MM.1S (cell line): ENCODE measurements at regions not wholly inside any gene's neighbourhood (a gene's known extent, or its start where the extent isn't known, plus 50 kb on each side); places are given as distances from the start of the nearest gene placed in this dataset.

Experiments
- DNase-seq: peaks from one replicate; pipeline ENCODE4 v3.0.0-alpha.2; 2015
- H2AFZ ChIP-seq: fragments of 300-600 bp; sonication (generic); 2 replicates; pipeline ENCODE4 v1.6.0; 2016; ENCODE audit warnings: antibody characterized with exemption, low read length
- H3F3A ChIP-seq: fragments of 300-600 bp; sonication (generic); 2 replicates; pipeline ENCODE4 v1.6.1; 2016; ENCODE audit warnings: mild to moderate bottlenecking, antibody characterized with exemption, low read length, moderate library complexity, mixed read lengths; ENCODE audit not compliant: insufficient read depth
- H3K27ac ChIP-seq: fragments of 300-600 bp; sonication (generic); 2 replicates; pipeline ENCODE4 v1.5.1; 2016; ENCODE audit warnings: mild to moderate bottlenecking, low read length
- H3K27me3 ChIP-seq: fragments of 300-600 bp; sonication (generic); replicated peaks from 2 replicates; pipeline ENCODE4 v1.6.0; 2016; ENCODE audit warnings: low read length; ENCODE audit not compliant: insufficient read depth
- H3K36me3 ChIP-seq: fragments of 300-600 bp; sonication (generic); replicated peaks from 2 replicates; pipeline ENCODE4 v1.6.1; 2016; ENCODE audit warnings: mild to moderate bottlenecking, low read length, mixed read lengths; ENCODE audit not compliant: insufficient read depth
- H3K4me1 ChIP-seq: fragments of 300-600 bp; sonication (generic); 2 replicates; pipeline ENCODE4 v1.6.1; 2016; ENCODE audit warnings: low read length, mixed read lengths
- H3K4me2 ChIP-seq: fragments of 300-600 bp; sonication (generic); 2 replicates; pipeline ENCODE4 v1.6.0; 2016; ENCODE audit warnings: low read depth, low read length
- H3K4me3 ChIP-seq: fragments of 300-600 bp; sonication (generic); 2 replicates; pipeline ENCODE4 v1.5.1; 2016; ENCODE audit warnings: low read length, mixed read lengths
- H3K79me2 ChIP-seq: fragments of 300-600 bp; sonication (generic); 2 replicates; pipeline ENCODE4 v1.6.1; 2016; ENCODE audit warnings: mixed run types, low read length, mixed read lengths
- H3K9ac ChIP-seq: fragments of 300-600 bp; sonication (generic); 2 replicates; pipeline ENCODE4 v1.6.1; 2016; ENCODE audit warnings: low read length, mixed read lengths
- H3K9me2 ChIP-seq: fragments of 300-600 bp; sonication (generic); replicated peaks from 2 replicates; pipeline ENCODE4 v1.6.1; 2016; ENCODE audit warnings: mild to moderate bottlenecking, low read length, mixed read lengths; ENCODE audit not compliant: insufficient read depth
- H3K9me3 ChIP-seq: fragments of 300-600 bp; sonication (generic); replicated peaks from 2 replicates; pipeline ENCODE4 v1.6.1; 2016; ENCODE audit warnings: mild to moderate bottlenecking, low read length, mixed read lengths; ENCODE audit not compliant: insufficient read depth
- H4K20me1 ChIP-seq: fragments of 300-600 bp; sonication (generic); 2 replicates; pipeline ENCODE4 v1.6.1; 2016; ENCODE audit warnings: mild to moderate bottlenecking, low read length, moderate library complexity, mixed read lengths; ENCODE audit not compliant: insufficient read depth
- EZH2 ChIP-seq: fragments of 300-600 bp; sonication (generic); optimal IDR thresholded peaks from 2 replicates; pipeline ENCODE3; 2017; ENCODE audit warnings: low read depth, mild to moderate bottlenecking, antibody characterized with exemption, low read length, mixed read lengths
- EZH2phosphoT487 ChIP-seq: fragments of 300-600 bp; sonication (generic); IDR thresholded peaks from 2 replicates; pipeline ENCODE4 v1.6.1; 2018; ENCODE audit warnings: antibody characterized with exemption, low read length
- TF ChIP-seq, protein P1 (sequence below): fragments of 300-600 bp; sonication (generic); IDR thresholded peaks from 2 replicates; pipeline ENCODE4 v1.5.1; 2016; ENCODE audit warnings: antibody characterized with exemption, low read length, mixed read lengths

DNA sequence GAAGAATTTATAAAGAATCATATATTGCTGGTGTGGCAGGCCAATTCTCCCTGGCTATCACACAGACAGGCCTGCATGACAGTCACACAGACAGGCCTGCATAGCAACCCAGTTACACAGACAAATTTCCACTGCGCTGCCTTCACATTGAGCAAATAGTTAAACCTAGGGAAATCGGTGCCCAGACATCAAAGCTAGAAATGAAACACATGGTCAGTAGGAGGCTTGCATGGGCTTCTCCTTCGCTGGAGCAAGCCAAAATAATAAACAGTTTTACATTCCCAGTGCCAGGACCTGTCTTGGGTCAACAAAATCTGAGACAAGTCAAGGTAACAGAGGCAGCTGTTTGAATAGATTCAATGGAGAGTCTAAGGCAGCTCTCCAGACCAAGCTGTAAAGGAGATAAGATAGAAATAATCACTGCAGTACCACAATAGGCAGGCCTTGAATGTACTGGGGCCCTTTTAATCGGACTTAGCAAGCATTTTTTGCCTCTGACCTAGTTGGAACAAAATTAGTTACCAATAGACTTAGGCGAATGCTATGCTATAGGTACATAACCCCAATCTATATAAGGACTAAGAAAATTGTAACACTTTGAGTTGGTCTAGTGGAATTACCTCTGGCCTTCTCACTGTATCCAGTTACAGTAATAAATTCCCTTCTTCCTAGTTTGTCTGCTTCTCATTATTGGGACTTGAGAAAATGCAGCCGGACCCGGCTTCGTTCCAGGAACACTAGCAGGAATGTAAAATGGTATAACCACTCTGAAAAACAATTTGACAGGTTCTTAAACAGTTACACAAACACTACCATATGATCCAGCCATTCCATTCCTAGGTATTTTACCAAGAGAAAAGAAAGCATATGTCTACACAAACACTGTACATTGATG is 274.7 kb upstream of the UBE2E2 start:
- DNase-seq, result no peak
- Histone ChIP-seq H2AFZ (no peak overlapping the region), H3K9me2 (no peaks in the 10 kb centered on the region), H3K9ac (no peak overlapping the region), H3K4me3 (no peak overlapping the region), H3K27ac (no peak overlapping the region), H3K27me3 (no peaks in the 10 kb centered on the region), H3K9me3 (no peaks in the 10 kb centered on the region), H3K4me1 (no peaks in the 10 kb centered on the region), H4K20me1 (no peaks in the 10 kb centered on the region), H3K4me2 (no peak overlapping the region), H3F3A (no peaks in the 10 kb centered on the region), H3K79me2 (no peaks in the 10 kb centered on the region), H3K36me3 (no peaks in the 10 kb centered on the region)
- TF ChIP-seq, protein P1, sequence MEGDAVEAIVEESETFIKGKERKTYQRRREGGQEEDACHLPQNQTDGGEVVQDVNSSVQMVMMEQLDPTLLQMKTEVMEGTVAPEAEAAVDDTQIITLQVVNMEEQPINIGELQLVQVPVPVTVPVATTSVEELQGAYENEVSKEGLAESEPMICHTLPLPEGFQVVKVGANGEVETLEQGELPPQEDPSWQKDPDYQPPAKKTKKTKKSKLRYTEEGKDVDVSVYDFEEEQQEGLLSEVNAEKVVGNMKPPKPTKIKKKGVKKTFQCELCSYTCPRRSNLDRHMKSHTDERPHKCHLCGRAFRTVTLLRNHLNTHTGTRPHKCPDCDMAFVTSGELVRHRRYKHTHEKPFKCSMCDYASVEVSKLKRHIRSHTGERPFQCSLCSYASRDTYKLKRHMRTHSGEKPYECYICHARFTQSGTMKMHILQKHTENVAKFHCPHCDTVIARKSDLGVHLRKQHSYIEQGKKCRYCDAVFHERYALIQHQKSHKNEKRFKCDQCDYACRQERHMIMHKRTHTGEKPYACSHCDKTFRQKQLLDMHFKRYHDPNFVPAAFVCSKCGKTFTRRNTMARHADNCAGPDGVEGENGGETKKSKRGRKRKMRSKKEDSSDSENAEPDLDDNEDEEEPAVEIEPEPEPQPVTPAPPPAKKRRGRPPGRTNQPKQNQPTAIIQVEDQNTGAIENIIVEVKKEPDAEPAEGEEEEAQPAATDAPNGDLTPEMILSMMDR, result no peak
- no peak for TF ChIP-seq EZH2phosphoT487
- TF ChIP-seq EZH2, result no peak

DNA sequence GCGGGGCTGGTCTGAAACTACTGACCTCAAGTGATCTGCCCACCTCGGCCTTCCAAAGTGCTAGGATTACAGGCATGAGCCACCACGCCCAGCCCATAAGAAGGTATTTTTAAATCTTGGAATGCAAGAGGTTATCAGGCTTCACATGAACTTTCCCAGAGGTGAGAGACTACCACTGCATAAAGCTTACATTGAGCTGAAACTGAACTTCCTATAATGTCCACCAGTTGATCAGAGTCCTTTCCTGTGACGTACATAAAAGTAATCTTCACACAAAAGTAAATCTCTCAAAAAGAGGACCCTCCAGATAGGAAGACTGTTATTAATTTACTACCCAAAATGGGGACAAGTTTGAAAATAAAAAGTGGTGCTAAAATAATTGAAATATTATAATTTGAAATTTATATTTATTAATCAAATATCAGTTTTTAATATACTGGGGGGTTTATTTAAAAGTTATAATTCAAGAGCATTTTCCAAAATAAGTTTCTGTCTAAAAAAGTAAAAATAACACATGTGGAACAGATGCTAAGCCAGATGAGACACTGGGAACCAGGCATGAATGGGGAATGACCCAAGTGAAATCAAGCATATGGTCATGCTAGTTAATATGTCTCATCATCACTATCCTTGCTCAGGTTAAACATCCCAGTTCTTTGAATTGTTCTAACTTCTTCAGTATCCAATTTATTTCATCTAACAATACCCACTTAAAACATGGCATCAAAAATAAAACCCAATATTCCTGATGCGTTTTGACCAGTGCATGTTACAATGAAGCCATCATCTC is 269.9 kb upstream of the UBE2E2 start:
- no peaks in the 10 kb centered on the region for H3K36me3 ChIP-seq
- H2AFZ ChIP-seq, result no peak overlapping the region
- H3K27me3 ChIP-seq, result no peaks in the 10 kb centered on the region
- no peaks in the 10 kb centered on the region for H4K20me1 ChIP-seq
- DNase-seq, result no peak
- H3K79me2 ChIP-seq, result no peaks in the 10 kb centered on the region
- no peak overlapping the region for H3K9ac ChIP-seq
- TF ChIP-seq, protein P1, result no peak
- no peak for TF ChIP-seq EZH2phosphoT487
- no peak for TF ChIP-seq EZH2
- H3K27ac ChIP-seq, result no peak overlapping the region
- no peak overlapping the region for H3K4me2 ChIP-seq
- H3K4me1 ChIP-seq, result no peaks in the 10 kb centered on the region
- H3F3A ChIP-seq, result no peaks in the 10 kb centered on the region
- H3K9me3 ChIP-seq, result no peaks in the 10 kb centered on the region
- no peaks in the 10 kb centered on the region for H3K9me2 ChIP-seq
- no peak overlapping the region for H3K4me3 ChIP-seq

- DNase-seq, result no peak
- no peaks in the 10 kb centered on the region for H3F3A ChIP-seq
- no peaks in the 10 kb centered on the region for H3K79me2 ChIP-seq
- H3K4me2 ChIP-seq, result no peak overlapping the region
- H3K9me3 ChIP-seq, result no peaks in the 10 kb centered on the region
- no peak overlapping the region for H3K9ac ChIP-seq
- no peaks in the 10 kb centered on the region for H3K36me3 ChIP-seq
- H3K27ac ChIP-seq, result no peak overlapping the region
- H3K27me3 ChIP-seq, result no peaks in the 10 kb centered on the region
- TF ChIP-seq EZH2 (no peak), EZH2phosphoT487 (no peak)
- TF ChIP-seq, protein P1, result no peak
- H3K4me1 ChIP-seq, result no peaks in the 10 kb centered on the region
- H2AFZ ChIP-seq, result no peak overlapping the region
- no peak overlapping the region for H3K4me3 ChIP-seq
- no peaks in the 10 kb centered on the region for H4K20me1 ChIP-seq
- no peaks in the 10 kb centered on the region for H3K9me2 ChIP-seq
Measured at GRCh38 chr3:22933841-22934116, 269.3 kb upstream of the UBE2E2 start.
